IMR-90 (cell line): ENCODE measurements at regions not wholly inside any gene's neighbourhood (a gene's known extent, or its start where the extent isn't known, plus 50 kb on each side); places are given as distances from the start of the nearest gene placed in this dataset.
"Not testable (repeated sequence)": the region's sequence is repeated elsewhere in the genome, so short reads cannot be mapped to it uniquely, and the experiment has no call there.

Experiments
- POLR2A ChIP-seq: IDR thresholded peaks from 2 replicates; pipeline ENCODE4 v1.6.1; 2012; ENCODE audit warnings: mild to moderate bottlenecking, low read depth, low read length
- TF ChIP-seq, protein P1 (sequence below): conservative IDR thresholded peaks from 2 replicates; pipeline ENCODE4 v1.5.1; 2012; ENCODE audit warnings: mild to moderate bottlenecking, low read depth, low read length, improper control_type of control experiment

- TF ChIP-seq, protein P1, sequence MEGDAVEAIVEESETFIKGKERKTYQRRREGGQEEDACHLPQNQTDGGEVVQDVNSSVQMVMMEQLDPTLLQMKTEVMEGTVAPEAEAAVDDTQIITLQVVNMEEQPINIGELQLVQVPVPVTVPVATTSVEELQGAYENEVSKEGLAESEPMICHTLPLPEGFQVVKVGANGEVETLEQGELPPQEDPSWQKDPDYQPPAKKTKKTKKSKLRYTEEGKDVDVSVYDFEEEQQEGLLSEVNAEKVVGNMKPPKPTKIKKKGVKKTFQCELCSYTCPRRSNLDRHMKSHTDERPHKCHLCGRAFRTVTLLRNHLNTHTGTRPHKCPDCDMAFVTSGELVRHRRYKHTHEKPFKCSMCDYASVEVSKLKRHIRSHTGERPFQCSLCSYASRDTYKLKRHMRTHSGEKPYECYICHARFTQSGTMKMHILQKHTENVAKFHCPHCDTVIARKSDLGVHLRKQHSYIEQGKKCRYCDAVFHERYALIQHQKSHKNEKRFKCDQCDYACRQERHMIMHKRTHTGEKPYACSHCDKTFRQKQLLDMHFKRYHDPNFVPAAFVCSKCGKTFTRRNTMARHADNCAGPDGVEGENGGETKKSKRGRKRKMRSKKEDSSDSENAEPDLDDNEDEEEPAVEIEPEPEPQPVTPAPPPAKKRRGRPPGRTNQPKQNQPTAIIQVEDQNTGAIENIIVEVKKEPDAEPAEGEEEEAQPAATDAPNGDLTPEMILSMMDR, result not testable (repeated sequence)
- TF ChIP-seq POLR2A, result not testable (repeated sequence)
These were observed 60.1 kb upstream of the ANKRD30BL start for GRCh38 chr2:132221886-132222285.
